Loucy (cell line): ENCODE measurements at regions not wholly inside any gene's neighbourhood (a gene's known extent, or its start where the extent isn't known, plus 50 kb on each side); places are given as distances from the start of the nearest gene placed in this dataset.

Source experiments
- CTCF ChIP-seq: fragments of 200-600 bp; sonication (generic); conservative IDR thresholded peaks from 2 replicates; pipeline ENCODE4 v1.5.1; 2014; ENCODE audit warnings: mild to moderate bottlenecking, antibody characterized with exemption, low read length
- EZH2phosphoT487 ChIP-seq: fragments of 200-600 bp; IDR thresholded peaks from 2 replicates; pipeline ENCODE4 v1.6.1; 2018; ENCODE audit warnings: antibody characterized with exemption, mild to moderate bottlenecking, moderate library complexity, borderline replicate concordance

GRCh38 chr2:172173174-172173706 lies 70.5 kb upstream of the DLX2 start:
- TF ChIP-seq CTCF: no peak
- TF ChIP-seq EZH2phosphoT487: no peak
